ENCODE measurements at regions not wholly inside any gene's neighbourhood (a gene's known extent, or its start where the extent isn't known, plus 50 kb on each side); places are given as distances from the start of the nearest gene placed in this dataset.

- TF ChIP-seq CTCF (IDR thresholded peaks at IDR 0.05) (no peak), EP300 (IDR thresholded peaks at IDR 0.05) (no peak)
Measured at GRCh38 chr2:150860301-150860700, 372.8 kb upstream of the RND3 start.

Data from esophagus muscularis mucosa (tissue), 3 donors.